H1 (cell line): ENCODE measurements at regions not wholly inside any gene's neighbourhood (a gene's known extent, or its start where the extent isn't known, plus 50 kb on each side); places are given as distances from the start of the nearest gene placed in this dataset.
A peak's percentile ranks its signal among the peaks of the same experiment; 100 is the strongest.

Source experiments
- CTCF ChIA-PET: fragments of 300-600 bp; sonication (Branson Sonifier 250); formaldehyde crosslinking; loops from one replicate; lab custom pipeline; 2021; ENCODE audit not compliant: partially characterized antibody; lab: Charles Lee
- POLR2A ChIA-PET: fragments of 300-600 bp; sonication (Branson Sonifier 250); formaldehyde crosslinking; loops from one replicate; lab custom pipeline; 2021; ENCODE audit warnings: inconsistent platforms; ENCODE audit not compliant: partially characterized antibody; lab: Charles Lee
- DNase-seq, 2 experiments: peaks; one replicate each; pipeline versions ENCODE4 v3.0.0 to v3.0.0-alpha.2; 2010 to 2022; ENCODE audit warnings: low spot score in 2 of 2, low read depth in 1 of 2, mixed read lengths in 1 of 2
- FAIRE-seq: peaks from 2 replicates; lab custom pipeline; 2011; peaks lifted over from hg19 to GRCh38; lab: Jason Lieb, UNC
- H2AFZ ChIP-seq: 2 replicates; pipeline ENCODE4 v1.8.1; 2012; ENCODE audit warnings: low read length, inconsistent platforms
- H2AK5ac ChIP-seq: 2 replicates; pipeline ENCODE4 v1.6.1; 2013; ENCODE audit warnings: low read depth, low read length
- H2BK120ac ChIP-seq: replicated peaks from 2 replicates; pipeline ENCODE3; 2013; ENCODE audit warnings: low read depth, low read length, inconsistent platforms
- H2BK12ac ChIP-seq: 2 replicates; pipeline ENCODE4 v1.6.1; 2013; ENCODE audit warnings: low read depth, low read length
- H2BK15ac ChIP-seq: 2 replicates; pipeline ENCODE4 v1.6.1; 2013; ENCODE audit warnings: low read length
- H2BK20ac ChIP-seq: 2 replicates; pipeline ENCODE4 v1.6.1; 2013; ENCODE audit warnings: low read length
- H2BK5ac ChIP-seq: 2 replicates; pipeline ENCODE4 v1.6.1; 2013; ENCODE audit warnings: low read depth, low read length
- H3K14ac ChIP-seq: 2 replicates; pipeline ENCODE4 v1.6.1; 2013; ENCODE audit warnings: inconsistent platforms; ENCODE audit not compliant: insufficient read length
- H3K18ac ChIP-seq: 2 replicates; pipeline ENCODE4 v1.6.1; 2013; ENCODE audit warnings: low read length; ENCODE audit errors: extremely low read depth
- H3K23ac ChIP-seq: 2 replicates; pipeline ENCODE4 v1.6.1; 2013; ENCODE audit warnings: inconsistent platforms; ENCODE audit not compliant: insufficient read length
- H3K23me2 ChIP-seq: 2 replicates; pipeline ENCODE4 v1.6.1; 2013; ENCODE audit warnings: low read depth, low read length
- H3K27ac ChIP-seq: 2 replicates; pipeline ENCODE4 v1.6.1; 2011; ENCODE audit warnings: low read depth, low read length, inconsistent platforms
- H3K27me3 ChIP-seq, 4 experiments: replicated peaks in 1 of 4; 1 replicate in 1 of 4; 2 replicates in 3 of 4; pipeline versions ENCODE4 v1.6.1 to v1.8.1; 2011 to 2013; ENCODE audit warnings: low read length in 3 of 4, mild to moderate bottlenecking in 3 of 4, inconsistent platforms in 2 of 4, mixed read lengths in 2 of 4, moderate library complexity in 1 of 4; ENCODE audit not compliant: control insufficient read depth in 3 of 4, insufficient read depth in 3 of 4; ENCODE audit errors: extremely low read depth in 1 of 4
- H3K36me3 ChIP-seq, 4 experiments: 2 replicates each; pipeline versions ENCODE4 v1.6.1 to v1.8.1; 2011 to 2013; ENCODE audit warnings: mild to moderate bottlenecking in 4 of 4, low read length in 3 of 4, moderate library complexity in 2 of 4, control low read depth in 1 of 4, inconsistent platforms in 1 of 4; ENCODE audit not compliant: insufficient read depth in 4 of 4, control insufficient read depth in 2 of 4
- H3K4ac ChIP-seq: replicated peaks from 2 replicates; pipeline ENCODE3; 2013; ENCODE audit warnings: low read length, low read depth, mixed read lengths, inconsistent platforms; ENCODE audit not compliant: insufficient read length
- H3K4me1 ChIP-seq, 4 experiments: replicated peaks in 1 of 4; 1 replicate in 1 of 4; 2 replicates in 3 of 4; pipeline versions ENCODE4 v1.6.1 to v1.8.1; 2011 to 2013; ENCODE audit warnings: low read length in 3 of 4, inconsistent platforms in 2 of 4, mixed read lengths in 1 of 4; ENCODE audit not compliant: insufficient read depth in 4 of 4, control insufficient read depth in 3 of 4
- H3K4me2 ChIP-seq, 2 experiments: 2 replicates each; pipeline versions ENCODE4 v1.6.1 to v1.8.1; 2011 to 2013; ENCODE audit warnings: low read depth in 2 of 2, low read length in 2 of 2, control low read depth in 1 of 2, inconsistent platforms in 1 of 2, mild to moderate bottlenecking in 1 of 2; ENCODE audit not compliant: insufficient read depth in 1 of 2
- H3K4me3 ChIP-seq, 4 experiments: fragments of 200-600, 300-600 bp in 1 of 4; sonication (generic), shearing (Covaris generic), sonication (Bioruptor Twin) in 1 of 4; 2 replicates each; pipeline versions ENCODE4 v1.5.1 to v1.8.1; 2011 to 2016; ENCODE audit warnings: low read length in 4 of 4, low read depth in 3 of 4, control low read depth in 2 of 4, inconsistent platforms in 2 of 4, mild to moderate bottlenecking in 2 of 4, mixed read lengths in 1 of 4, moderate library complexity in 1 of 4; ENCODE audit not compliant: insufficient read depth in 2 of 4; ENCODE audit errors: extremely low read depth in 1 of 4
- H3K56ac ChIP-seq: replicated peaks from 2 replicates; pipeline ENCODE3; 2013; ENCODE audit warnings: low read depth, mild to moderate bottlenecking, mixed read lengths, low read length, inconsistent platforms; ENCODE audit not compliant: insufficient read length
- H3K79me1 ChIP-seq: 2 replicates; pipeline ENCODE4 v1.6.1; 2013; ENCODE audit warnings: low read depth, low read length, control low read depth
- H3K79me2 ChIP-seq, 2 experiments: 2 replicates each; pipeline versions ENCODE4 v1.6.1 to v1.8.1; 2012 to 2013; ENCODE audit warnings: low read length in 2 of 2, mild to moderate bottlenecking in 2 of 2, inconsistent platforms in 1 of 2; ENCODE audit not compliant: insufficient read depth in 2 of 2, control insufficient read depth in 1 of 2
- H3K9ac ChIP-seq, 4 experiments: replicated peaks in 1 of 4; 1 replicate in 1 of 4; 2 replicates in 3 of 4; pipeline versions ENCODE4 v1.6.1 to v1.8.1; 2011 to 2013; ENCODE audit warnings: low read depth in 3 of 4, low read length in 3 of 4, control low read depth in 2 of 4, mild to moderate bottlenecking in 2 of 4, moderate library complexity in 2 of 4, inconsistent platforms in 1 of 4; ENCODE audit errors: extremely low read depth in 1 of 4
- H3K9me3 ChIP-seq, 2 experiments: 2 replicates each; pipeline versions ENCODE4 v1.6.1 to v1.8.1; 2012 to 2013; ENCODE audit warnings: mild to moderate bottlenecking in 2 of 2, moderate library complexity in 2 of 2, control low read depth in 1 of 2, inconsistent platforms in 1 of 2, low read depth in 1 of 2, low read length in 1 of 2, mixed read lengths in 1 of 2; ENCODE audit not compliant: insufficient read depth in 2 of 2
- H4K20me1 ChIP-seq, 2 experiments: replicated peaks in 1 of 2; 2 replicates each; pipeline versions ENCODE3 to v1.8.1; 2011 to 2013; ENCODE audit warnings: inconsistent platforms in 2 of 2, low read length in 2 of 2, mild to moderate bottlenecking in 1 of 2; ENCODE audit not compliant: insufficient read depth in 2 of 2, control insufficient read depth in 1 of 2
- H4K5ac ChIP-seq: 2 replicates; pipeline ENCODE4 v1.6.1; 2013; ENCODE audit warnings: low read length, low read depth, mixed read lengths, inconsistent platforms; ENCODE audit not compliant: insufficient read length
- H4K8ac ChIP-seq: 2 replicates; pipeline ENCODE4 v1.8.0; 2013; ENCODE audit warnings: mild to moderate bottlenecking, moderate library complexity, low read length, inconsistent platforms; ENCODE audit not compliant: insufficient read depth; ENCODE audit errors: extremely low read depth
- H4K91ac ChIP-seq: replicated peaks from 2 replicates; pipeline ENCODE3; 2013; ENCODE audit warnings: low read length, mixed read lengths, inconsistent platforms; ENCODE audit not compliant: insufficient read length
- ATF2 ChIP-seq: IDR thresholded peaks from 2 replicates; pipeline ENCODE4 v1.6.1; 2012; ENCODE audit warnings: low read length, inconsistent platforms
- BCL11A ChIP-seq, 2 experiments: IDR thresholded peaks; one replicate each; pipeline ENCODE4 v1.6.1; 2011; ENCODE audit warnings: low read depth in 2 of 2, low read length in 2 of 2, mild to moderate bottlenecking in 2 of 2
- CBX8 ChIP-seq: fragments of 300-800, 300-1000 bp; sonication (generic); IDR thresholded peaks from 2 replicates; pipeline ENCODE4 v1.7.1; 2016; ENCODE audit warnings: low read depth, low read length, borderline replicate concordance
- CREB1 ChIP-seq: IDR thresholded peaks from 2 replicates; pipeline ENCODE4 v1.6.1; 2012; ENCODE audit warnings: inconsistent platforms
- CTBP2 ChIP-seq: IDR thresholded peaks from 2 replicates; pipeline ENCODE4 v1.7.0; 2011; ENCODE audit warnings: borderline replicate concordance, mild to moderate bottlenecking, moderate library complexity, mixed read lengths, low read length; ENCODE audit not compliant: insufficient read depth, insufficient read length
- GTF2F1 ChIP-seq: IDR thresholded peaks from 2 replicates; pipeline ENCODE4 v1.6.1; 2012; ENCODE audit warnings: low read depth, low read length, improper control_type of control experiment, borderline replicate concordance
- NRF1 ChIP-seq: IDR thresholded peaks from 2 replicates; pipeline ENCODE4 v1.6.1; 2011; ENCODE audit warnings: mild to moderate bottlenecking, low read depth, low read length, improper control_type of control experiment
- PHF8 ChIP-seq: fragments of 200-600 bp; sonication (generic); conservative IDR thresholded peaks from 2 replicates; pipeline ENCODE4 v1.7.1; 2012; ENCODE audit warnings: low read depth, mild to moderate bottlenecking, inconsistent platforms, low read length, moderate library complexity
- RFX5 ChIP-seq: IDR thresholded peaks from 2 replicates; pipeline ENCODE4 v1.6.1; 2011; ENCODE audit warnings: low read depth, low read length, improper control_type of control experiment, borderline replicate concordance
- RNF2 ChIP-seq: fragments of 200-900, 300-1000 bp; sonication (generic); IDR thresholded peaks from 2 replicates; pipeline ENCODE4 v1.7.1; 2016; ENCODE audit warnings: borderline replicate concordance, low read depth, mild to moderate bottlenecking, antibody characterized with exemption, low read length; ENCODE audit not compliant: poor library complexity, severe bottlenecking; ENCODE audit errors: missing control alignments
- SP2 ChIP-seq: IDR thresholded peaks from 2 replicates; pipeline ENCODE4 v1.6.1; 2012; ENCODE audit warnings: mild to moderate bottlenecking, low read length, inconsistent platforms
- TAF1 ChIP-seq: IDR thresholded peaks from 2 replicates; pipeline ENCODE4 v1.6.1; 2011; ENCODE audit warnings: mild to moderate bottlenecking, low read depth, low read length
- YY1 ChIP-seq: IDR thresholded peaks from 2 replicates; pipeline ENCODE4 v1.6.1; 2011; ENCODE audit warnings: low read depth, mild to moderate bottlenecking, low read length
- WGBS, 2 experiments: shearing (Covaris generic) in 1 of 2; methylation state at CpG; one replicate each; pipeline versions ENCODE4 v1.1.6 to v1.1.7; 2013 to 2015; ENCODE audit warnings: low lambda C conversion rate in 2 of 2, mixed read lengths in 2 of 2, inconsistent platforms in 1 of 2, low coverage in 1 of 2, missing lambda C conversion rate in 1 of 2; ENCODE audit not compliant: insufficient replicate concordance in 2 of 2, insufficient coverage in 1 of 2, insufficient read length in 1 of 2; ENCODE audit errors: extremely low coverage in 1 of 2, missing lambda C conversion rate in 1 of 2; 5-methylcytosine and 5-hydroxymethylcytosine counted together

- Histone ChIP-seq H2BK20ac (no peak overlapping the region), H3K4me3 (no peak overlapping the region), H2BK12ac (no peak overlapping the region), H4K5ac (no peak overlapping the region), H3K56ac (no peak overlapping the region), H3K14ac (no peak overlapping the region), H4K20me1 (no peaks in the 10 kb centered on the region), H3K36me3 (no peaks in the 10 kb centered on the region), H3K27me3 (peaks cover 0 to 1% (median 0%) of the 10 kb centered on the region in 4 experiments; a peak in 1 of 7 replicates), H3K9me3 (0 out of 4 replicates have a peak, but pooled peaks cover 0 to 3% of the 10 kb centered on the region in 2 experiments), H3K23ac (no peak overlapping the region), H4K8ac (no peak overlapping the region), H2BK120ac (no peak overlapping the region), H3K9ac (no peak overlapping the region), H3K18ac (no peak overlapping the region), H4K91ac (no peak overlapping the region), H3K4me1 (peaks cover 0 to 9% (median 2%) of the 10 kb centered on the region in 4 experiments; a peak in 5 of 7 replicates), H2BK5ac (no peak overlapping the region), H2AFZ (peak overlapping the region; percentile 95; the same call in 1 of the 2 replicates), H3K79me2 (no peaks in the 10 kb centered on the region), H2BK15ac (no peak overlapping the region), H3K23me2 (no peaks in the 10 kb centered on the region), H3K4me2 (no peak overlapping the region; a peak in 1 of 4 replicates), H3K79me1 (no peaks in the 10 kb centered on the region), H3K27ac (no peak overlapping the region), H2AK5ac (no peak overlapping the region), H3K4ac (no peak overlapping the region)
- 50% methylated on average over 4 of the region's 4 CpGs; no CpG with 5 or more reads in 1 of the 2 experiments for WGBS, 2 experiments
- ChIA-PET POLR2A (no interaction called here), CTCF (interaction anchor here (1.1 to 4.0 kb wide), 8 partner anchors 10 to 428 kb away, joined by 3 to 26 read pairs (median 8); no protein-coding TSS in a partner anchor)
- DNase-seq (no peak), FAIRE-seq (no peak)
- no peak for TF ChIP-seq CBX8
- no peak for TF ChIP-seq ATF2
- TF ChIP-seq TAF1: no peak
- no peak for TF ChIP-seq RFX5
- TF ChIP-seq CTBP2: no peak
- no peak for TF ChIP-seq NRF1
- no peak for TF ChIP-seq CREB1
- TF ChIP-seq SP2: no peak
- no peak for TF ChIP-seq YY1
- no peak for TF ChIP-seq GTF2F1
- TF ChIP-seq PHF8: no peak
- TF ChIP-seq RNF2: no peak
- TF ChIP-seq BCL11A (IDR thresholded peaks at IDR 0.05; ENCODE audit: low read depth in 2 of 2, low read length in 2 of 2): no peak
Measured at GRCh38 chr11:23112390-23112789, 252.1 kb upstream of the CCDC179 start.
